Colonic mucosa (tissue), 4 donors: ENCODE measurements at regions not wholly inside any gene's neighbourhood (a gene's known extent, or its start where the extent isn't known, plus 50 kb on each side); places are given as distances from the start of the nearest gene placed in this dataset.
"Not testable (repeated sequence)": the region's sequence is repeated elsewhere in the genome, so short reads cannot be mapped to it uniquely, and the experiment has no call there.

ENCODE experiments used
- DNase-seq: peaks from one replicate; pipeline ENCODE4 v3.0.0-alpha.2; 2020
- H3K27ac ChIP-seq: fragments of 200-600 bp; one replicate; pipeline ENCODE4 v1.8.0; 2021
- H3K27me3 ChIP-seq: fragments of 200-600 bp; one replicate; pipeline ENCODE4 v1.8.0; 2021
- H3K36me3 ChIP-seq: fragments of 200-600 bp; one replicate; pipeline ENCODE4 v1.8.0; 2021
- H3K4me1 ChIP-seq: fragments of 200-600 bp; one replicate; pipeline ENCODE4 v1.8.0; 2021; ENCODE audit warnings: mild to moderate bottlenecking
- H3K4me3 ChIP-seq: fragments of 200-600 bp; one replicate; pipeline ENCODE4 v1.8.0; 2021
- H3K9ac ChIP-seq, 2 donors: one replicate each; pipeline ENCODE4 v1.7.0; 2013; ENCODE audit warnings: control low read depth in 2 of 2, low read depth in 2 of 2, low read length in 2 of 2
- H3K9me3 ChIP-seq: fragments of 200-600 bp; one replicate; pipeline ENCODE4 v1.8.0; 2021
- intact Hi-C: fragments of 100-400 bp; cut with DNase I; formaldehyde crosslinking; loops from one replicate; pipeline ENCODE4 v1.14.1; 2022
- TF ChIP-seq, protein P1 (sequence below): fragments of 200-600 bp; IDR thresholded peaks from one replicate; pipeline ENCODE4 v1.8.0; 2022; ENCODE audit warnings: antibody characterized with exemption, mild to moderate bottlenecking
- donor health status: healthy.
- donor health status: DM: no; HTN: no; CAD: no.
- donor health status: DM: no; HTN: no; CAD: no.

DNA sequence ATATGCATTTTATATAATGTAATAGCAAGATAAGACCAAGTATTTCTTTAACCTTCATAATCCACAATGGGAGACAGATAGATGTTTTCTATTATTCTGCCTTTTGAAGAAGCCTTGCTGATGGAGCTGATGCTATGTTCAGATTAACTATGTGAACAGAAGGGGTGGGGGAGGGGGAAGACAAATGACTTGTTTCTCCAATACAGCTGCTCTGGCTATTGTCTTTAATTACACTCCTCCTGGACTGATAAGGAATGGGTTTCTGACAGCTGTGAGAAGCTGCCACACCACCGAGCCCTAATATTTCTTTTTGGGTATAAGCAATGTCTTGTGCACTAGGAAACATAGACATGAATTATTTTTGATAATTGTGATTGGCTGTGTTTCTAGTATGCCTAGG is 62.0 kb downstream of the CAVIN4 start:
- DNase-seq, result no peak
- Histone ChIP-seq H3K4me1 (no peaks in the 10 kb centered on the region), H3K4me3 (no peak overlapping the region), H3K36me3 (no peaks in the 10 kb centered on the region), H3K27ac (no peak overlapping the region), H3K27me3 (no peaks in the 10 kb centered on the region), H3K9ac (no peak overlapping the region), H3K9me3 (no peaks in the 10 kb centered on the region)
- TF ChIP-seq, protein P1, sequence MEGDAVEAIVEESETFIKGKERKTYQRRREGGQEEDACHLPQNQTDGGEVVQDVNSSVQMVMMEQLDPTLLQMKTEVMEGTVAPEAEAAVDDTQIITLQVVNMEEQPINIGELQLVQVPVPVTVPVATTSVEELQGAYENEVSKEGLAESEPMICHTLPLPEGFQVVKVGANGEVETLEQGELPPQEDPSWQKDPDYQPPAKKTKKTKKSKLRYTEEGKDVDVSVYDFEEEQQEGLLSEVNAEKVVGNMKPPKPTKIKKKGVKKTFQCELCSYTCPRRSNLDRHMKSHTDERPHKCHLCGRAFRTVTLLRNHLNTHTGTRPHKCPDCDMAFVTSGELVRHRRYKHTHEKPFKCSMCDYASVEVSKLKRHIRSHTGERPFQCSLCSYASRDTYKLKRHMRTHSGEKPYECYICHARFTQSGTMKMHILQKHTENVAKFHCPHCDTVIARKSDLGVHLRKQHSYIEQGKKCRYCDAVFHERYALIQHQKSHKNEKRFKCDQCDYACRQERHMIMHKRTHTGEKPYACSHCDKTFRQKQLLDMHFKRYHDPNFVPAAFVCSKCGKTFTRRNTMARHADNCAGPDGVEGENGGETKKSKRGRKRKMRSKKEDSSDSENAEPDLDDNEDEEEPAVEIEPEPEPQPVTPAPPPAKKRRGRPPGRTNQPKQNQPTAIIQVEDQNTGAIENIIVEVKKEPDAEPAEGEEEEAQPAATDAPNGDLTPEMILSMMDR, result no peak
- intact Hi-C loops, result no loop called here

DNA sequence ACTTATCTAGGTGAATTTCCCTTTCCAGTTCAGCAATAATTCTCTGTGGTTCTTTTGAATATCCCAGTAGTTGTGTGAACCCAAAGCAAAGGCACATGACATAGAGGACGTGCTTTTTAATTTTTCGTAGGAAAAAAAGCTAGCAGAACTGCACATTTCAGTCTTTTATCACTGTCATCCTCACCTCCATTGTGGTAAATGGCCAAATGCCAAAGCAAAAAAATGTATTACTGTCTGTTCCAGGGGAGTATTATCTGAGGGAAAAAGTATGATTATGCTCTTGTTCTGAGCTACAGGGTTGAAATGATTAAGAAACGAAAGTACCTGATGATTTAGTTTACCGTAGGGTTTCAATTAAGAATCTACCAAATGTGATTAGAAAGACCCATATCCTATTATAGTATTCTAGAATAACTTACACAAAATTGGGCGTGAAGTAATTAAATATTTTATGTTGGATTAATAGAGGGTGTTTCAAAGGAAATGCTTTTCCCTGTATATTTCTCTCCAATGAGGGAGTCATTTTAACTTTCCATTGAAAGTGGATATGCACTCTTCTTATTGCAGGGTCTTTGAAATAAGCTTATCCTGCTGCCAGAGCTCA is 62.7 kb downstream of the CAVIN4 start:
- Histone ChIP-seq H3K9ac (no peak overlapping the region), H3K36me3 (no peaks in the 10 kb centered on the region), H3K27ac (no peak overlapping the region), H3K27me3 (no peaks in the 10 kb centered on the region), H3K4me1 (no peaks in the 10 kb centered on the region), H3K4me3 (no peak overlapping the region), H3K9me3 (no peaks in the 10 kb centered on the region)
- no peak for DNase-seq
- intact Hi-C loops, result no loop called here
- TF ChIP-seq, protein P1, result no peak

DNA sequence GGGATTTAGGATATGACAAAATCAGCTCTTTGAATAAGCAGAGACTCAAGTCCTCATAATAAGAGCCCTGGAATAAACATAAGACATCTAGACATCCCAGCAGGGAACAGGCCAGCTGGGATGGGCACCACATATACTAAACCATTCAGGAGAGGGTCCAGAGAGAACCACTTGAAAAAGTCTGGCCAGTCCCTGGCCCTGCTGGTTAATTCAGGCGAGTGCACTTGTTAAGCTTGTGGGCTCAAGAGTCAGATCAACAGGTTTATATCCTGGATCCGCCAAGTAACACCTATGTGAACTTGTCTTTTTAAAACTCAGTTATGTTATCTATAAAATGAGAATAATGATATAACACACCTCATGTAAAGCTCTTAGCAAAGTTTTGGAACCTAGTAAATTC is 63.3 kb downstream of the CAVIN4 start:
- H3K4me1 ChIP-seq, result no peaks in the 10 kb centered on the region
- no peak overlapping the region for H3K27ac ChIP-seq
- H3K9me3 ChIP-seq, result no peaks in the 10 kb centered on the region
- no peak overlapping the region for H3K9ac ChIP-seq
- TF ChIP-seq, protein P1, result no peak
- H3K27me3 ChIP-seq, result no peaks in the 10 kb centered on the region
- no peak overlapping the region for H3K4me3 ChIP-seq
- DNase-seq, result no peak
- H3K36me3 ChIP-seq, result no peaks in the 10 kb centered on the region
- intact Hi-C loops, result no loop called here

DNA sequence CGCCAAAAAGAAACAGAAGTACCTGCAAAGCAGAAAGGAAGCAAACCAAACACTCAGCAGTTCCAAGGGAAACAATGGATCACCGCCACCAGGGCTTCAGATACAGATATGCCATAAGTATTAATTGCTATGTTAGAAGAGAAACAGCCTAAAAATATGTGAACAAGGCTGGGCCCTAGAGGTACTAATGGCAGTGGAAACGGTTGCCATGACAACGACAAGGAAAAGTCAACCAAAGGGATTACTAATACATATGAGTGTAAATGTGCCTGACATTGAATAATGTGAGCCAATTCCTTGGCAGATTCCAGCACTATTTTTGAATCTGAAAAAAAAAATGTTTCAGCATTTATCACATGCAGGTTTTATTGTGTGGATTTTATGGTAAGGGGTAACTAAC is 75.0 kb downstream of the CAVIN4 start:
- Histone ChIP-seq H3K9ac (no peak overlapping the region), H3K27ac (no peak overlapping the region), H3K4me1 (no peaks in the 10 kb centered on the region), H3K4me3 (no peak overlapping the region), H3K27me3 (no peaks in the 10 kb centered on the region), H3K36me3 (no peaks in the 10 kb centered on the region), H3K9me3 (no peaks in the 10 kb centered on the region)
- TF ChIP-seq, protein P1, result no peak
- intact Hi-C loops, result no loop called here
- DNase-seq, result no peak

DNA sequence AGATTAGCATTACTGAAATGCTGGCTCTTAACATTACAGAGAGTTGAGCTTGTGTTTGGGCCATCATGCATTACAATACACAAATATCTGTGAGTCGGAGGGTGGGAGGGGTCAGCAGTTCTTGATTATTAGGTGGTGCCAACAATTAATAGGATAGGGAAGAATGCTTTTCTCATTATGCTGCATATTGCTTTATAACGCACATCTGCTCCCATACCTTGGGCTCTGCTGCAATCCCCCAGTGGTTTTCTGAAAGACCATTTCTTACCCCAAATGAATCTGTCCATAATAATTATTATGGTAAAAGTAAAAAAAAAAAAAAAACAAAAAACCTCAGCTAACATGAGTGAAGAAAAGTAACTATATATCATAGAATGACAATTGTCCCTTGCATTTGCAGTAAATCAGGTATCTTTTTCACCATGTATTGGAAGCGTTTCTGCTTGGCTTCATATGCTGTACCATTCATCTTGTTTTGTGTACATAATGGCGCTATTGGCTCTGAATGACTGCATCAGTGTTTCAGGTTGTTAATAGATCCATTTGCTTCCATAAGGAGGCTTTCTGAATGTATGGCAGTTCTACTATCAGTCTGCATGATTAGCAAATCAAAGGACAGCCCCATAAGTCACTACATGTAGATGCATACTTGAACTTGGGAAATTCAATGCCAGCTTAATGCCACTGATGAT is 75.9 kb downstream of the CAVIN4 start:
- DNase-seq, result no peak
- Histone ChIP-seq H3K27me3 (no peaks in the 10 kb centered on the region), H3K27ac (no peak overlapping the region), H3K4me3 (no peak overlapping the region), H3K9me3 (no peaks in the 10 kb centered on the region), H3K36me3 (no peaks in the 10 kb centered on the region), H3K4me1 (no peaks in the 10 kb centered on the region), H3K9ac (no peak overlapping the region)
- TF ChIP-seq, protein P1, result no peak
- intact Hi-C loops, result no loop called here

DNA sequence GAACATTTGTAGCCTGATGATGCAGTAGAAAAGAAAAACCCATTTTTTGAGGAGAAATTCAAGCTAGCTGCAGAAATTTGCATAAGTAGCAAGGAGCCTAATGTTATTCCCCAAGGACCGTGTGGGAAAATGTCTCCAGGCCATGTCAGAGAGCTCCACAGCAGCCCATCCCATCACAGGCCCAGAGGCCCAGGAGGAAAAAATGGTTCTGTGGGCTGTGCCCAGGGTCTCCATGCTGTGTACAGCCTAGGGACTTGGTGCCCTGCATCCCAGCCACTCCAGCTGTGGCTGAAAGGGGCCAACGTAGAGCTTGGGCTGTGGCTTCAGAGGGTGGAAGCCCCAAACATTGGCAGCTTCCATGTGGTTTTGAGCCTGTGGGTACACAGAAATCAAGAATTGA is 79.0 kb downstream of the CAVIN4 start:
- H3K27ac ChIP-seq, DNase-seq, H3K27me3 ChIP-seq, H3K9ac ChIP-seq, H3K9me3 ChIP-seq, H3K36me3 ChIP-seq, H3K4me1 ChIP-seq, intact Hi-C loops, H3K4me3 ChIP-seq: not testable (repeated sequence)
